Nucleus accumbens (tissue), 56 donors: ENCODE measurements at regions not wholly inside any gene's neighbourhood (a gene's known extent, or its start where the extent isn't known, plus 50 kb on each side); places are given as distances from the start of the nearest gene placed in this dataset.

Experiments used
- DNase-seq, 56 donors: peaks; one replicate each; lab custom pipeline; 2025; lab: John Stamatoyannopoulos, UW

DNA sequence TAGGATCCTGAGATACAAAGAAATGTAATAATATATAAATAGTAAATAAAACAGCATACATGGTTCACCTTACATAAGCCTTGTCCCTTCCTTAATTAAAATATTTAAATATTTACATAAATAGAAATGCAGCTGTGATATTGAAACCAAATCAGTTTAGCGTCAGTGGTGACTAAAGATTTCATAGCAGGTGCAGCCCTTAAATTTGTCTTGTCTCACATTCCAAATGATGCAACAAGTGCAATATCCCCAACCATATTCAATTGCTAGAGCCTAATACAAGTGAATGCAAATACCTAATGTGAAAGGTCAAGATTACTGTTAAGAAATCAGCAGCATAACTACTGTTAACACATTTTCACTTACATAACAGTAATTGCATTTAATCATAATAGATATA, 539.5 kb downstream of the NYAP2 start:
- DNase-seq, result no peak

DNA sequence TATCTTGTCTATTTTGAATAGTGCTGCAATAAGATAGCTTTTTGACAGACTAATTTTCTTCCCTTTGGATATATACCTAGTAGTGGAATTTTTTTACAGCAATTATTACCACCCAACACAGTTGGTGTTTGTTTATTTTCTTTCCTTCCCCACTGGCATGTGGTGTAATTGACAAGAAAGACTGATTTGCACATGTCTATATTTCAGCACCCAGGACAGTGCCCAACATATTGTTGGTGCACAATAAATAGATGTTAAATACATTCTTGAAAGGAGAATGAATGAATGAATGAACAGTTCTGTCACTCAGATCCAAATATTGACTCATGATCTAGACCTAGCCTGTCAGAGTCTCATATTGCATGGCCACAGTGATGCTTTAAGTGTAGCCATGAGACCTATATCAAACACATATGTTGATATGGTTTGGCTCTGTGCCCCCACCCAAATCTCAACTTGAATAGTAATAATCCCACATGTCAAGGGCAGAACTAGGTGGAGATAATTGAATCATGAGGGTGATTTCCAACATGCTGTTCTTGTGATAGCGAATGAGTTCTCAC, 538.2 kb downstream of the NYAP2 start:
- no peak for DNase-seq

DNA sequence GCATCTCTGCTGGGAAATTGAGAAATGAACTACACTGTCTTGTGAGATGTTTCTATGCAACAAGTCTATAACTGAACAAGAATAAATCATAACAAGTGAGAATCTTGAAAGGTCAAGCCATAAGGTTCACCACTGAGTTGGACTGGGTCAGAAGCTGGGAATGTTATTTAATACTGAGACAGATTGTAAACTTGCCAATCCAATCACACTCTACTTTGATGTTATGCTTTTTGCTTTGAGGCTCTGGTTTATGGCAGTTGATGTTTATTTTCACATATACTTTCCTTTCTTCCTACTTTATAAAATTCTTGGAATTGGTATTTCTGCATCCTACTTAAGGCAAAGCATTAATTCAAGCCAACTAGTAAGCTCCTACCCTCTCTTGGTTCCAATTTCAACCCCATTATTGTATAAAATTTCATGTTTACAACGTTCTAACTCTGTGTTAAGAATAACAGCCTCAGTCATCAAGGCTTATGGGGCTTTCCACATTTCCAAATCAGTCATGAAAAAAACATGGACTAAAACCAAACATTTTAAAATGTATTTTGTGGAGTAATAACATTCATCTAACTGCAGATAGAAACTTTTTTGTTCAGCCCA, 533.4 kb downstream of the NYAP2 start:
- DNase-seq, result no peak

GRCh38 chr2:225930687-225931086, 531.2 kb downstream of the NYAP2 start:
- DNase-seq, result no peak

- no peak for DNase-seq
Measured at GRCh38 chr2:225920621-225921220, 521.2 kb downstream of the NYAP2 start.

GRCh38 chr2:225916692-225917091, 517.2 kb downstream of the NYAP2 start:
- no peak for DNase-seq

DNA sequence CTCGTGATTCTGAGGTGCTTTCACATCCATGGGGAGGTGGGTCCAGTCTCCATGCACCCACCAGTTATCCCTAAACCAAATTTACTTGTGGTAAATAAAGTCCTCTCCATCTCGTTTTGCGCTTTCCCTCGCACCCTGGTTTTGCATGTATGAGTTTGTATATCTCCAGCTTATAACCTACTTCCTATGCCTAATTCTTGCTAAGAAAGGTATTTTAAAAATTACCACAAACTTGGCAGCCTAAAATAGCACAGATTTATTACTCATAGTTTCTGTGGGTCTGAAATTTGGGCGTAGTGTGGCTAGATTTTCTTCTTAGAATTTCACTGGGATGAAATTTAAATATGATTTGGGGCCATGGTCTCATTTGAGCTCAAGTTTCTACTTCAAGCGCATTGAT, 511.5 kb downstream of the NYAP2 start:
- DNase-seq, result no peak

DNA sequence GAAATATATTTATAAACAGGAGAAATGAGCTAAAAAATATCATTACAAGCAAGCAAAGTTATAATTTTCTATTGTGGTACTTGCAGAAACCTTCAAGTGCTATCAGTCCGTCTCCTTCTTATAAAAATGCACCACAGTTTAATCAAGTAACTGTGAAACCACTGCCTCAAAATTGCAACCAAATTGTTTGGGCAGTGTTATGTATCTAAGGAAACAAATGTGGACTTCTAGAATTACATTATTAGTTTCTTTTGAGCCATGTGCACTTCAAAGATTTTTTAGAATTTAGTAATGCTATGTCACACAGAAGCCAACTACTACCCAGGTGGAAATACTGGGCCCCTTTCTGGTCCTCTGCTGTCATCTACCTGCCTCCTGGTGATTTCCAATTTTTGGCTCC, 495.6 kb downstream of the NYAP2 start:
- DNase-seq, result no peak

GRCh38 chr2:225894236-225894980, 494.9 kb downstream of the NYAP2 start:
- DNase-seq, result no peak

DNA sequence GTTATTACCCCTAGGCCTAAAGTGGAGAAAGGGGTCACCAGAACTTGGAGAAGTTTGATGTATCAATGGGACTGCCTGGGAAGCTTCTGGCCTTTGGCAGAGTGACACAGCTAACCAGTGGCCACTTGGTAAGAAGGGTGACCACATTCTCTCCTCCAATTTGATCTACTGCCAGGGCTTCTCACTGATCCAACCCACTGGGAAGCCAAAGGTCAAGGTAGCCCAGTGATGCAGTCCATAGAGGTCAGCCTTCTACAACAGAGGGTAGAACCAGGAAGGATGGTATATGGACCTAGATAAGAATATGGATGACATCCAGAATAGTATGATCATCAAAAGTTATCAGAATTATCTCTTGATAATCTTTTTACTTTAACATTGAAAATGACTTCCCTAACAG, 493.6 kb downstream of the NYAP2 start:
- DNase-seq, result no peak

- DNase-seq, result no peak
Measured at GRCh38 chr2:225891771-225892170, 492.3 kb downstream of the NYAP2 start.

GRCh38 chr2:225891013-225891412, 491.5 kb downstream of the NYAP2 start:
- no peak for DNase-seq

GRCh38 chr2:225889452-225889851, 489.9 kb downstream of the NYAP2 start:
- DNase-seq, result peak in 4 of 56 donors; percentile 1 to 19 (median 4)

DNA sequence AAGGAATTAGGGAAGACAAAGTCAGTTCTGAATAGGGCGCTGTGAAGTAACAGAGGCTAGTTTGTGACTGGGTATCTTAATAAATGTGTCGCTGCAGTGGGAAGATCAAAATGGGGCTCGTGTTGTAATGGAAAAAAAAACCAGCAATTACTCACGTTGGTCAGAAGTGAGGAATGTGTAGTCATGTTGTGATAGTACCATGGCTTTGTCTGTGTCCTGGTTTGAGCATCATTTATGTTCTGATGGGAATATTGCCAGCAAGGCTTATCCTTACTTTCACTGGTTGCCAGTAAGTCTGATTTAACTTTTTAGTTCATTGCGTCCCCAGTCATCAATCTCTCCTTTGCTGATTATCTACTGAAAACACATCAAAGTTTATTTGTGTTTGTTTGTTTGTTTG, 467.6 kb downstream of the NYAP2 start:
- no peak for DNase-seq

GRCh38 chr2:225865468-225865867, 466.0 kb downstream of the NYAP2 start:
- DNase-seq, result no peak

GRCh38 chr2:225864394-225864793, 464.9 kb downstream of the NYAP2 start:
- DNase-seq, result no peak

GRCh38 chr2:225842939-225843338, 443.4 kb downstream of the NYAP2 start:
- DNase-seq, result no peak

- DNase-seq, result no peak
Measured at GRCh38 chr2:225841314-225841713, 441.8 kb downstream of the NYAP2 start.

- no peak for DNase-seq
Measured at GRCh38 chr2:225837328-225837727, 437.8 kb downstream of the NYAP2 start.

- no peak for DNase-seq
Measured at GRCh38 chr2:225824748-225825449, 425.4 kb downstream of the NYAP2 start.

GRCh38 chr2:225821351-225821750, 421.8 kb downstream of the NYAP2 start:
- DNase-seq, result no peak
